Astrocyte (in vitro differentiated cells and primary cell): ENCODE measurements at regions not wholly inside any gene's neighbourhood (a gene's known extent, or its start where the extent isn't known, plus 50 kb on each side); places are given as distances from the start of the nearest gene placed in this dataset.
"Not testable (repeated sequence)": the region's sequence is repeated elsewhere in the genome, so short reads cannot be mapped to it uniquely, and the experiment has no call there.

Experiments
- CTCF ChIP-seq: IDR thresholded peaks from 2 replicates; pipeline ENCODE4 v1.5.1; 2011; ENCODE audit warnings: low read depth, mild to moderate bottlenecking, inconsistent platforms, low read length, moderate library complexity; ENCODE audit not compliant: insufficient read depth
- EZH2 ChIP-seq: IDR thresholded peaks from 2 replicates; pipeline ENCODE4 v1.6.1; 2012; ENCODE audit warnings: mild to moderate bottlenecking, low read length, inconsistent platforms; ENCODE audit not compliant: insufficient read depth

- TF ChIP-seq EZH2, CTCF: not testable (repeated sequence)
Measured at GRCh38 chr2:94641397-94641796, 229.8 kb upstream of the TEKT4 start.
